ENCODE measurements at regions not wholly inside any gene's neighbourhood (a gene's known extent, or its start where the extent isn't known, plus 50 kb on each side); places are given as distances from the start of the nearest gene placed in this dataset.
"Not testable (repeated sequence)": the region's sequence is repeated elsewhere in the genome, so short reads cannot be mapped to it uniquely, and the experiment has no call there.

- H3K27me3 ChIP-seq (ENCODE audit: insufficient read depth, low read length); H3K27ac ChIP-seq (ENCODE audit: low read depth, low read length); H3K36me3 ChIP-seq (ENCODE audit: insufficient read depth, low read length); H3K4me1 ChIP-seq (ENCODE audit: control insufficient read depth, insufficient read depth, low read length, unreplicated experiment); H3K4me3 ChIP-seq (ENCODE audit: low read depth, low read length); H3K79me2 ChIP-seq (ENCODE audit: control insufficient read depth, insufficient read depth, low read length, unreplicated experiment); H2AFZ ChIP-seq (ENCODE audit: low read length, unreplicated experiment): not testable (repeated sequence)
Measured at GRCh38 chr22:22795639-22796038, 92.0 kb upstream of the IGLL5 start.

- H2AFZ ChIP-seq (ENCODE audit: low read length, unreplicated experiment): no peak overlapping the region
- no peaks in the 10 kb centered on the region for H3K4me1 ChIP-seq (ENCODE audit: control insufficient read depth, insufficient read depth, low read length, unreplicated experiment)
- no peaks in the 10 kb centered on the region for H3K79me2 ChIP-seq (ENCODE audit: control insufficient read depth, insufficient read depth, low read length, unreplicated experiment)
- no peak overlapping the region for H3K27ac ChIP-seq (ENCODE audit: low read depth, low read length)
- H3K36me3 ChIP-seq (ENCODE audit: insufficient read depth, low read length): no peaks in the 10 kb centered on the region
- no peaks in the 10 kb centered on the region; the same call in 1 of the 2 replicates for H3K27me3 ChIP-seq (ENCODE audit: insufficient read depth, low read length)
- no peak overlapping the region for H3K4me3 ChIP-seq (ENCODE audit: low read depth, low read length)
Measured at GRCh38 chr22:22796724-22797123, 90.9 kb upstream of the IGLL5 start.

- Histone ChIP-seq H3K27ac (ENCODE audit: low read depth, low read length) (no peak overlapping the region), H3K79me2 (ENCODE audit: control insufficient read depth, insufficient read depth, low read length, unreplicated experiment) (no peaks in the 10 kb centered on the region), H3K4me1 (ENCODE audit: control insufficient read depth, insufficient read depth, low read length, unreplicated experiment) (no peaks in the 10 kb centered on the region), H3K36me3 (ENCODE audit: insufficient read depth, low read length) (no peaks in the 10 kb centered on the region), H3K27me3 (ENCODE audit: insufficient read depth, low read length) (peaks cover 2% of the 10 kb centered on the region; the same call in 1 of the 2 replicates), H2AFZ (ENCODE audit: low read length, unreplicated experiment) (no peak overlapping the region), H3K4me3 (ENCODE audit: low read depth, low read length) (no peak overlapping the region)
Measured at GRCh38 chr22:22798232-22798616, 89.4 kb upstream of the IGLL5 start.

GRCh38 chr22:22798716-22799115, 88.9 kb upstream of the IGLL5 start:
- peaks cover 2% of the 10 kb centered on the region; the same call in 1 of the 2 replicates for H3K27me3 ChIP-seq (ENCODE audit: insufficient read depth, low read length)
- no peaks in the 10 kb centered on the region for H3K79me2 ChIP-seq (ENCODE audit: control insufficient read depth, insufficient read depth, low read length, unreplicated experiment)
- H3K36me3 ChIP-seq (ENCODE audit: insufficient read depth, low read length): no peaks in the 10 kb centered on the region
- H3K4me3 ChIP-seq (ENCODE audit: low read depth, low read length): no peak overlapping the region
- H3K4me1 ChIP-seq (ENCODE audit: control insufficient read depth, insufficient read depth, low read length, unreplicated experiment): no peaks in the 10 kb centered on the region
- H3K27ac ChIP-seq (ENCODE audit: low read depth, low read length): no peak overlapping the region
- no peak overlapping the region for H2AFZ ChIP-seq (ENCODE audit: low read length, unreplicated experiment)

- Histone ChIP-seq H3K79me2 (ENCODE audit: control insufficient read depth, insufficient read depth, low read length, unreplicated experiment) (no peaks in the 10 kb centered on the region), H3K4me1 (ENCODE audit: control insufficient read depth, insufficient read depth, low read length, unreplicated experiment) (no peaks in the 10 kb centered on the region), H3K4me3 (ENCODE audit: low read depth, low read length) (no peak overlapping the region), H2AFZ (ENCODE audit: low read length, unreplicated experiment) (no peak overlapping the region), H3K27ac (ENCODE audit: low read depth, low read length) (no peak overlapping the region), H3K36me3 (ENCODE audit: insufficient read depth, low read length) (no peaks in the 10 kb centered on the region), H3K27me3 (ENCODE audit: insufficient read depth, low read length) (peaks cover 2% of the 10 kb centered on the region; the same call in 1 of the 2 replicates)
Measured at GRCh38 chr22:22799561-22799960, 88.1 kb upstream of the IGLL5 start.

GRCh38 chr22:22800716-22801115, 86.9 kb upstream of the IGLL5 start:
- H3K4me3 ChIP-seq (ENCODE audit: low read depth, low read length): no peak overlapping the region
- H3K4me1 ChIP-seq (ENCODE audit: control insufficient read depth, insufficient read depth, low read length, unreplicated experiment): no peaks in the 10 kb centered on the region
- no peak overlapping the region for H3K27ac ChIP-seq (ENCODE audit: low read depth, low read length)
- H3K36me3 ChIP-seq (ENCODE audit: insufficient read depth, low read length): no peaks in the 10 kb centered on the region
- H3K79me2 ChIP-seq (ENCODE audit: control insufficient read depth, insufficient read depth, low read length, unreplicated experiment): no peaks in the 10 kb centered on the region
- peaks cover 2% of the 10 kb centered on the region; the same call in 1 of the 2 replicates for H3K27me3 ChIP-seq (ENCODE audit: insufficient read depth, low read length)
- H2AFZ ChIP-seq (ENCODE audit: low read length, unreplicated experiment): no peak overlapping the region

- Histone ChIP-seq H3K27ac (ENCODE audit: low read depth, low read length) (no peak overlapping the region), H3K4me1 (ENCODE audit: control insufficient read depth, insufficient read depth, low read length, unreplicated experiment) (no peaks in the 10 kb centered on the region), H3K36me3 (ENCODE audit: insufficient read depth, low read length) (no peaks in the 10 kb centered on the region), H3K4me3 (ENCODE audit: low read depth, low read length) (no peak overlapping the region), H3K79me2 (ENCODE audit: control insufficient read depth, insufficient read depth, low read length, unreplicated experiment) (no peaks in the 10 kb centered on the region), H2AFZ (ENCODE audit: low read length, unreplicated experiment) (no peak overlapping the region), H3K27me3 (ENCODE audit: insufficient read depth, low read length) (peaks cover 12% of the 10 kb centered on the region)
Measured at GRCh38 chr22:22802339-22802970, 85.2 kb upstream of the IGLL5 start.

- no peak overlapping the region for H3K27ac ChIP-seq (ENCODE audit: low read depth, low read length)
- no peaks in the 10 kb centered on the region for H3K36me3 ChIP-seq (ENCODE audit: insufficient read depth, low read length)
- H3K79me2 ChIP-seq (ENCODE audit: control insufficient read depth, insufficient read depth, low read length, unreplicated experiment): no peaks in the 10 kb centered on the region
- H2AFZ ChIP-seq (ENCODE audit: low read length, unreplicated experiment): no peak overlapping the region
- H3K4me1 ChIP-seq (ENCODE audit: control insufficient read depth, insufficient read depth, low read length, unreplicated experiment): no peaks in the 10 kb centered on the region
- H3K27me3 ChIP-seq (ENCODE audit: insufficient read depth, low read length): peaks cover 16% of the 10 kb centered on the region
- H3K4me3 ChIP-seq (ENCODE audit: low read depth, low read length): no peak overlapping the region
Measured at GRCh38 chr22:22803285-22803853, 84.2 kb upstream of the IGLL5 start.

- H3K27me3 ChIP-seq (ENCODE audit: insufficient read depth, low read length): peaks cover 24% of the 10 kb centered on the region
- H3K36me3 ChIP-seq (ENCODE audit: insufficient read depth, low read length): no peaks in the 10 kb centered on the region
- no peak overlapping the region for H3K27ac ChIP-seq (ENCODE audit: low read depth, low read length)
- no peaks in the 10 kb centered on the region for H3K4me1 ChIP-seq (ENCODE audit: control insufficient read depth, insufficient read depth, low read length, unreplicated experiment)
- H3K4me3 ChIP-seq (ENCODE audit: low read depth, low read length): no peak overlapping the region
- no peaks in the 10 kb centered on the region for H3K79me2 ChIP-seq (ENCODE audit: control insufficient read depth, insufficient read depth, low read length, unreplicated experiment)
- no peak overlapping the region for H2AFZ ChIP-seq (ENCODE audit: low read length, unreplicated experiment)
Measured at GRCh38 chr22:22810018-22810427, 77.6 kb upstream of the IGLL5 start.

GRCh38 chr22:22810471-22810870, 77.1 kb upstream of the IGLL5 start:
- H3K4me1 ChIP-seq (ENCODE audit: control insufficient read depth, insufficient read depth, low read length, unreplicated experiment): no peaks in the 10 kb centered on the region
- H3K36me3 ChIP-seq (ENCODE audit: insufficient read depth, low read length): no peaks in the 10 kb centered on the region
- H2AFZ ChIP-seq (ENCODE audit: low read length, unreplicated experiment): no peak overlapping the region
- no peak overlapping the region for H3K27ac ChIP-seq (ENCODE audit: low read depth, low read length)
- no peak overlapping the region for H3K4me3 ChIP-seq (ENCODE audit: low read depth, low read length)
- no peaks in the 10 kb centered on the region for H3K79me2 ChIP-seq (ENCODE audit: control insufficient read depth, insufficient read depth, low read length, unreplicated experiment)
- peaks cover 24% of the 10 kb centered on the region for H3K27me3 ChIP-seq (ENCODE audit: insufficient read depth, low read length)

Measured in ACC112 (cell line).